Pulmonary artery endothelial cell (primary cell): ENCODE measurements at regions not wholly inside any gene's neighbourhood (a gene's known extent, or its start where the extent isn't known, plus 50 kb on each side); places are given as distances from the start of the nearest gene placed in this dataset.

Experiments
- DNase-seq: peaks from one replicate; pipeline ENCODE4 v3.0.0-alpha.2; 2011; ENCODE audit warnings: low read depth, low spot score

DNA sequence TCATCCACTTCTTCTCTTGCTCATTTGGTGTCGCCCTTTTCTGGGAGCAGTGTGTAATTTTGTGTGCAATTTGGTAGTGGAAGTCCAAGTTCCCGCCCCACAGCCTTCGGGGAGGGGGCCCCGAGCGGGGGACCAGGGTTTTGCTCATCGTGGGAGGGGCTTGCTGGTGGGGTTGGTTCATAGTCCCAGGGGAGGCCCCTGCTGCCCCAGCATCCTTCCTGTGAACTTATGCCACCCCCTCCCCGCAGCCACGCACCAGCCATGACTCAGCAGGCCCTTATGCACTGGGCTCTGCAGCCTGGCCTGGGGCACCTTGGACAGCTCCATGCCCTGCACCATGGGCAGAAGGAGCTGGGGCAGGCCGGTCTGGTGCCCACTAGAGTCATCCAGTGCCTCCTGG is 1183.6 kb downstream of the BRD1 start:
- DNase-seq, result no peak

DNA sequence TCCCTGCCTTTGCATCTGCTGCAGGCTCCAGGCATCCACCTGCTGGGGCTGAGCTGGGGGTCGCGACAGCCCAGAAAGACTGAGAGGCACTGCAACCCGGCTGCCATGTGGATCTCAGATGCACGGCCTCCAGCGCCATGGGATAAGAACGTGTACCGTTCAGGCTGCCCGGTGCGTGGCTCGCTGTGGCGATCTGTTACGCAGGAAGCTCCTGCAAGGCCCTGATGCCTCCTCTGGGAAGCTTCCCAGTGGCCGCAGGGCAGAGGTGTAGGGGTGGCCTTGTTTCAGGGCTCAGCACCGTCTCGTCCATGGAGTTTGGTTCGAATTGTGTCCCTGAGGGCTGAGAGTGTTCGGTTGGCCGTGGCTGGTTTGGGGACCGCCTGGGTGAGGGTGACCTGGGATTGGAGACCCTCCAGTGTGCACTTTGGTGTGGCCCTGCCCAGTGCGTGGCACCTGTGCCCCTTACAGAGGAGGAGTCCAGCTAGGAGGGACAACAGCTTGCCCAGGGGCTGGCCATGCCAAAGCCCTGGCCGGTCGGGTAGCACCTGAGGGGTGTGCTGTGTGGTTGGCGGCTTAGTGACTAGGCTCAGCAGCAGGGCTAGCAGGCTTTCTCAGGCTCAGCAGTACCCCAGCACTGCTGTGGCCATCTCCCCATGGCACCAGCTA is 1184.5 kb downstream of the BRD1 start:
- no peak for DNase-seq

DNA sequence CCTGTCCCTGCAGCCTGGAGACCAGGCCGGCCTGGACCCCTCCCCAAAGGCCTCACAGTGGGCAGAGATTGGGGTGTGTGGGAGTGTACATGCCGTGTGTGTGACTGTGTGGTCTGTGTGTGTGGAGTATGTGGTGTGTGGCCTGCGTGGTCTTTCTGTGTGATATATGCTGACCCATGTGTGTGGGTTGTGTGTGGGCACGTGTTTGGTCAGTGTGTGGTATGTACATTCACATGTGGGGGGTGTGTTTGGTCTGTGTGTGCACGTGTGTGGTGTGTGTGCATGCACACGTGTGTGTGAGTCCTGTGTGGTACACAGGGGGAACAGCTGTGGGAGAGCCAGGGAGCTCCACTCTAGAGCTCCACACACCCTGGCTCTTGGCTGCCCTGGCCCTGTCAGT is 1185.1 kb downstream of the BRD1 start:
- no peak for DNase-seq

- no peak for DNase-seq
Measured at GRCh38 chr22:48641906-48642475, 1185.7 kb downstream of the BRD1 start.

- DNase-seq, result no peak
Measured at GRCh38 chr22:48640890-48641841, 1186.5 kb downstream of the BRD1 start.

- no peak for DNase-seq
Measured at GRCh38 chr22:48639896-48640748, 1187.6 kb downstream of the BRD1 start.

GRCh38 chr22:48639021-48639795 is 1188.5 kb downstream of the BRD1 start:
- no peak for DNase-seq

- no peak for DNase-seq
Measured at GRCh38 chr22:48637231-48637630, 1190.4 kb downstream of the BRD1 start.

DNA sequence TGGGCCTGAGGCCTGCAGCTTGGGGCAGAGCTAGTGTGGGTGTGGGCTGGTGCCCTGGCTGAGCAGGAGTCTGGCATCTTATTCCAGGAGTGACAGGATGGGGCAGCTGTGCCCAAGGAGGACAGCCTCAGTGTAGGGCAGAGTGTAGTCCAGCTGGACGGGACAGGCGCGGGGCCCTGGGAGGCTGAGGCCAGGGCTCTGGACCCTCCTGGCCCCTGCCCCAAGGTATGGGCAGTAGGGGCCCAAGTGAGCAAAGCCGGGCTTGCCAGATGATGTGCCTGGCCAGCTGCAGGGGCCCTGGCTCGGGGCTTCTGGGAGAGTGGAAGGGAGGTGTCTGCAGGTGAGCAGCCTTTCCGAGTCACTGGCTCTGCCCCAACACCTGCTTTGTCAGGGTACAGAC is 1190.9 kb downstream of the BRD1 start:
- DNase-seq, result no peak

DNA sequence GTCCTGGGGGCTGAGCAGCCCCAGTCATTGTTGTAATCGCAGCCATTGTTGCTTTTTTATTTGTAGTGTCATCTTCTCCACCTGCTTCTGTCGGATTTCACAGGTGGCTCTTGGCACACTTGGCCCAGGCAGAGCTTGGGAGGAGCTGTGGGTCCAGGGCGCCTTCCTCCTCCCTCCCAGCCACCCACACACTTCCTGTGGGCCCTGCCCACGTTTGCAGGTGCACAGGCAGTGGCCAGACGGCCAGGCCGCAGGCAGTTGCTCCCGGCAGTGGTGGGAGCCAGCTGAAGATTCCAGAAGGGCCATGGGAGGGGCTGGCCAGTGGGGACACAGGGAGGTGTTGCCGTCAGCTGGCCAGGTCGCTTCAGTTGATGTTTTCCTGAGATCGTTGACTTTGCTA is 1191.9 kb downstream of the BRD1 start:
- no peak for DNase-seq

GRCh38 chr22:48635031-48635430 is 1192.6 kb downstream of the BRD1 start:
- no peak for DNase-seq

GRCh38 chr22:48633996-48634836 is 1193.5 kb downstream of the BRD1 start:
- no peak for DNase-seq

DNA sequence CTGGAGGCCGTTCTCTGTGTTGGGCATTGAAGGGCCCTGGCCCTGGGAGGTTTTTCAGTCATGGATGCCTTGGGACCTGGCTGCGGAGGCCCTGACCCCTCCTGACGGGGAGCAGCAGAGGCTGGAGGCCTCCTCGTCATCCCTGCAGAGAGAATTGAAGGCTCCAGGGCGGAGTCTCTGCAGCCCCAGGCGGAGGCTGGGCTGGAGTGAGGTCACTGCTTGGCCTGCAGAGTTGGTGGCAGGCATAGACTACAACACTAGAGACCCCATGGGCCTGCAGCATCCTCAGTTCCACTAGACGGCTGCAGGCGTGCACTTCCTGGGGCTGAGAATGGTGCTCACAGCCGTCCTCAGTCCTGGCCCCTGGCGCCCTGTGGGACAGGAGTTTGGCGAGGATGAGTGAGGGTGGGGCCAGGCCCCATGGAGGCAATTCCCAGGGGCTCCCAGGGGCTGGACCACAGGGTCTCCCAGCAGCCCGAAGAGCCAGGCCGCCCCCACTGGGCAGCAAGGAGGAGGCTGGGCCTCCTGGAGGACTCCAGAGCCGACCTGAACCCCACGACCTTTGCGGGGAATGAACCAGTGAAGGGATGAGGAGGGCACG is 1194.9 kb downstream of the BRD1 start:
- no peak for DNase-seq

DNA sequence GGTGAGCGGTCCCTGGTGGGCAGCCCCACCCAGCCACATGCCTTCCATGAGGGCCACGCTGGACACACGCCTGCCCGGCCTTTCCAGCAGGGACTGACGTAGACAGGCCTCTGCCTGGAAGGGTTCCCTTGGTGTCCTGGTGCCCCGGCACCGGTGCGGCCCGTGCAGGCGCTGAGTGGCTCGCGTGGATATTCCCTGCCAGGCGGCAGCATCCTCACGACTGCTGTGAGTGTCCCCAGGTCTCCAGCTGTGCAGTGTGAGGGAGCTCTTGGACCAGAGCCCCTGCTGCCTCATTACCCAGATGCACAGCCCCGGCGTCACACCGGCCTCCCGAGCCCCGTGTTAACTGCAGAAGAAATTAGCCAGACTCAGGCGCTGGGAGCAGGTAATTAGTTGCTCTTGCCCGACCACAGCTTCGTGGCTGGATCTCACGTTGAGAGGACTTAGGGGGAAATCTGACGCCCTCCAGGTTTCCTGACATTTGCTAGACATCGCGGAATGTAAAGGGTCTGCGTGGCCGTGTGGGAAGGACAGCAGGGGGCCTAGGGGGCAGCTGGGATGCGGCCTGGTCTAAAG is 1196.3 kb downstream of the BRD1 start:
- DNase-seq, result no peak

DNA sequence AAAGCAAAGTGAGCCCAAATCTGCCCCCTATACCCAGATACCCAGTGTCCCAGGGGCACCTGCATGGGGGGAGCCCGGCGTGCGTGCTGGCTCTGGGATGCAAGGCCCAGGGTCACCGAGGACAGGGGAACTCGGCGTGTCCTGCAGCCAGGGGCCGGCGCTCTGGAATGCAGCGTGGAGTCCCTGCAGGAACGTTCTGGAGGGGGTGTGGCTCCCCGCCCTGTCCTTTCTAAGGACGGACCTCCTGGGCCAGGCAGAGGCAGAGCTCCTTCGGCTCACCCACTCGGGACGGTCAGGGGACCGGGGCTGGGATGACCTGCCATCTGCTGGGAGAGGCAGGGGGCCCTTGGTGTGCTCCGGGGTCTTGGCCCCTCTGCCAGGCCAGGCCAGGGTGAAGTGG is 1196.8 kb downstream of the BRD1 start:
- DNase-seq, result no peak

DNA sequence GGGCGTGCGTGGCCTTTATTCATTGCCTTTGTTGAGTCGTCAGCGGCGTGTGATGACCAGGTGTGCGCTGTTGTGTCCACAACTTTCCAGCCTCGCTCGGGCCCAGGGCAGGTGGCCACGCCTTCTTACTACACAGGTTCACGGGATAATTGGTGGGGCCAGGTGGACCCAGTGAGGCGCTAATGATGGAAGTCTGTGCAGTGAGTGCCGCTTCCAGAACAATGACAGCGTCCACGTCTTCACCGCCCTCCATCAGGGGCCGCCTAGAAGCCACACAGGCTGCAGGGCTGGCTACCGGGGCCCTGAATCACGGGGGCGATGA is 1197.3 kb downstream of the BRD1 start:
- no peak for DNase-seq

DNA sequence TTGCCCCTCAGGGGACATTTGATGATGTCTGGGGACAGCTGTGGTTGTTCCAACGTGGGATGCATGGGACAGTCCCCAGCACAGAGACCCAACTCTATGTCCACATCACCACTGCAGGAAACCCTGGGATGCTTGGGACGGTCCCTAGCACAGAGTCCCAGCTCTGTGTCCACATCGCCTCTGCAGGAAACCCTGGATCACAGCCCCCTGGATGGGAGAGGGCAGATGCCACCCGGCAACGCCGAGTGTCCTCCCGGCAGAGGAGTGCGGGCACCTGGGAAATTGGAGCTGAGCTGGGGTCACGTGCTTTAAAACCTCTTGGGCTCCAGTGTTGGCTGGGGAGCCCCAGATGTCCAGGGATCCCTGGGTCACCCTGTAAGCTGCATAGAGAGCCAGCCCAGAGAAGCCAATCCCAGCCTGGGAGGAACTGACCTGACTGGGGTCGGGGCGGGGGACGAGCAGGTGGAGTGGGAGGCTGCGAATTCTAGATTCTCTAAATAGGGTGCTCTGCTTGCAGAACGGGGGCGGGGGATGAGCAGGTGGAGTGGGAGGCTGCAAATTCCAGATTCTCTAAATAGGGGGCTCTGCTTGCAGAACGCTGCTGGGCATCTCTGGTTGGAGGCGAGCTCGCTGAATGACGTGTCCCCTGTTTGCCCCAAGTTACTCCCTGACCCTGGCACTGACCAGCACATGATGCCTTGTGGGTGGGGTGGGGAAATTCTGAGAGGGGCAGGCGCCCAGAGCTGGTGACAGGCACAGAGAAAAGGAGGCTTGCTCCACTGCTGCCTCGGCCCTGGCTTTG is 1197.8 kb downstream of the BRD1 start:
- DNase-seq, result no peak

DNA sequence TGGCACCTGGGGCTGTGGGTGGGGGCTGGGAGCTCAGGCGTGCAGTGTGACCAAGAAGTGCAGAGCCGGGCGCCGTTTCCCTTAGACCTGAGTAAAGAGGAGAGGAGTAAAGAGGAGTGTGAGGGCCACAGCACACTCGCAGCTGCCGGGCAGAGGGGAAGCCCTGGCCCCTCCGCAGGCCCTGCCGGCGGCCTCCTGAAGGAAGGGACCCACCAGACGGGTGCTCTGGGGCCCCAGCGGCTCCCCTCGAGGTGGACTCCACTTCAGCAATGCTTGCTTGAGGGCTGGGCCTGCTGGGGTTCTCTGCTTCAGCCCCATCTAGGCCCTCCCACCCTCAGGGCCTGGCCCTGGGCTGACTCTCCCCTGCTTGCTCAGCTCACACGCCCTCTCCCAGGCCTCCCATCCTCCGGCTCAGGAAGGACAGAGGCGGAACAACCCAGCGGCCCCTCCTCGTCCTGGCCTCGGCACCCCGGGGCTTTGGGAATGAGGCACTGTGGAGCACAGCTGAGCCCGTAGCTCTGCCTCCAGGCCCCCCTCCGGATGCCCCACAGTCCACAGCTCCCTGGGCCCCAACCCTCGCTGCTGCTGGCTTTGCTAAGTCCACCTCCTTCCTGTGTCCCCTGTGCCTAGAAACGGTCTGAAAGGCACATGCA is 1198.7 kb downstream of the BRD1 start:
- DNase-seq, result no peak
